Stimulated activated CD4-positive, alpha-beta T cell treated with anti-CD3 and anti-CD28 coated beads, Interleukin-1b, Interleukin-23, amount 100 ng/mL, for 48 hours (primary cell): ENCODE measurements at regions not wholly inside any gene's neighbourhood (a gene's known extent, or its start where the extent isn't known, plus 50 kb on each side); places are given as distances from the start of the nearest gene placed in this dataset.

Source experiments
- DNase-seq: peaks from one replicate; pipeline ENCODE4 v3.0.0-alpha.2; 2020

DNA sequence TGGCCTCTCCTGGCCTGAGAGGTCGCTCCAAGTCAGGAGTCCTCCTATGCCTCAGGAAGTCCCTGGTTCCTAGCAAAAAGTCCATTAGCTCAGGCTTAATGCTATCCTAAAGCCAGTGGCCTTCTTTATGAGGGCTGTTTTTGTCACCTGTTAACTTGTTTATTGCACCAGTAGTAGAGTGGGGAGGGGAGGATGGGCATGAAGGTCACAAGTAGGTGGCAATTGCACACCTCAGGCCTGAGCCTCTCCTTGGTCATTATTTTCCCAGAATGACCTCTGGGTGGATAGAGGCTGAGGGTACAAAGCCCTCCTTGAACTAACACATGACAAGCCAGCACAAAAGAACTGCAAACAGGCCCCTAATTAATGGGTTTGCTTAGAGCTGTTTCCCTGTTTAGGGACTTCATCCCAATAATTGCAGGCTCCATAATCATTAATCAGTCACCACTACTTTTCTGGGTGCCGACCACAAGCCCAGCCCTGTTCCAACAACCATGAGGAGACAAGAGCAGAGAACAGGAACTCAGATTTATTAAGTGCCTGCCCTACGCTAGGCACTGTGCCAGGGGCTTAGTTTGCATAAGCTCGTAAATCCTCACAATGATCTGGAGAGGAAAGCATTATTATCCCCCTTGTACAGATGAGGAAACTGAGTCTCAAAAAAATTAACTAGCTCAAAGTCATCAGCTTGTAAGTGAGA lies 123.0 kb upstream of the PKDCC start:
- DNase-seq: no peak

DNA sequence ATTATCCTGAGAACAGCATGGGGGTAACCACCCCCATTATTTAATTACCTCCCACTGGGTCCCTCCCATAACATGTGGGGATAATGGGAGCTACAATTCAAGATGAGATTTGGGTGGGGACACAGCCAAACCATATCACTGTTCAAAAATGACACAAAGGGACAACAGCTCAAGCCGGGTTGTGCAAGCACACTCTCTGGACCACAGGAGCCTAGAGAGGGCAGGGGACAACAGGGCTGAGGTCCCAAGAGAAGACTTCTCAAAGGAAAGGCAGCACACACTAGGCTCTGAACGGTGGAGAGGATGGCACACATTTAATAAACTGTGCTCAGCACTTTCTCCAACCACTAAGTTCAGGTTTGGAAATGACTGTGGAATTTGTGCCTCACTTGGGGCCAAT lies 122.1 kb upstream of the PKDCC start:
- DNase-seq: no peak

DNA sequence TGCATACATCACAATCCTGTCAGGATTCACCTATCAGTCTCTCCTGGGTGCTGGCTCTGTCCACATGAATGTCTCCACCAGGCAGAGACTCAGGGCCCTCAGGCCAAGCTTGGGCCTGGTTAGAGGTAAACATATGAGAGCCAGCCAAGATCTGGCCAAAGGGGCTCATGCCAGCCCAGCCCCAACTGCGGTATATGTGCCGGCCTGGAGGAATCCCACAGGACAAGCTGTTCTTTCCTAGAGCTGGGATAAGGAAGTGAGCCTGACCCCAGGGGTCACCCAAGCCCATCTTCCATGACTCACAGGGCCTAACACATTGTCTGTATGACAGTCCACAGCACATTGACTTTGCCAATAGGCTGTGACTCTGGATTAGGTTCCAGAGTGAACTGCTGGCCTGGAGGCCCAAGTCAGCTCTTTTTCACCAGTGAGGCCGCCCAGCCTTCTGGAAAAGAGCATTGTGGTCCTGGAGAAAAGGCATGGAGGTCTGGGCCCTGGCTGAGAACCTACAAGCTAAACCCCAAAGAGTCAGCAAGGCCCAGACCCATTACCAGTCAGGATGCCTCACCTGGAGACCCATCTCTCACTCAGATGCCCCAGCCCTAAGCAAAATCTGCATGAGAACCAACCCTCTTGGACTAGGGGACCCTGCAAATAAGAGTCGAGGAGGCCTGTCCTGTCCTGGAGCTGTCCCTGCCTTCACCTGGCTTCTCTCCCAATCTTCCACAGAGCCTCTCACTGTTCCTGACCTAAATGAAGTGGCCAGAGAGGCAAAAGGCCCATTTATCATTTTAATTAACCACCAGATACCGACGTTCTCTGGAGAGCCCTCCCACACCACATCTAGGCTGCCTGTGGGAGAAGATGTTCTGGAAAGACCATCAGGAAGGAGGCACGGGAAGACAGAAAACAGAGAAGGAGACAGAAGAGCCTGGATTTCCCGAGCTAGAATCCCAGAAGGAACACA lies 120.9 kb upstream of the PKDCC start:
- no peak for DNase-seq

DNA sequence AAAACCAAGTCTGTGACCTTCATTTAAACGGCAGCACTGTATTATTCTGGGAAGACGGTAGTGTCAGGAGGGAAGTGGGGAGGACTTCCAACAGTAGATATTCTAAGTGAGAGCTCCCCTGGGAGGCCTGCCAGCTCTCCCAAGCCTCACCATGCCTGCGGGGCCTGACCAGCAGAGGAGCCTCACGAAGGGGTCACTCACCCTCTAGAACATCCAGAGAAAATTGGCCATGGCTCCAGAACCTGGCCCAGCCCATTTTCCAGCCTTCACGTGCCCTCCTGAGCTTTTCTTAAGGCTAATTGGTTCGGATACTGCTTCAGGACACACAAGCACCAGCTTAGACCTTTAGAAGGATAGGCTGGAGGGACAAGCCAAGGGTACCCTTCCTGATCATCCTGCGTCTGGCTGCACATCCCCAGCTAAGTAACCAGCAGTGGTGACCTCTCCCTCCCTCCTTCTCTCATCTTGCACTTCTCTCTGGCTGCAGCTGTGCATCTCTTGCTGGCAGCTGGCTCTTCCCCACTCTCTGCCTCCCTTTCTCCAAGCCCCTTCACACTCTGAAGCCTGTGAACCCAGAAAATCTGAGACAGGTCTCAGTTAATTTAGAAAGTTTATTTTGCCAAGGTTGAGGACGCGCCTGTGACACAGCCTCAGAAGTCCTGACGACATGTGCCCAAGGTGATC lies 120.1 kb upstream of the PKDCC start:
- DNase-seq: no peak

DNA sequence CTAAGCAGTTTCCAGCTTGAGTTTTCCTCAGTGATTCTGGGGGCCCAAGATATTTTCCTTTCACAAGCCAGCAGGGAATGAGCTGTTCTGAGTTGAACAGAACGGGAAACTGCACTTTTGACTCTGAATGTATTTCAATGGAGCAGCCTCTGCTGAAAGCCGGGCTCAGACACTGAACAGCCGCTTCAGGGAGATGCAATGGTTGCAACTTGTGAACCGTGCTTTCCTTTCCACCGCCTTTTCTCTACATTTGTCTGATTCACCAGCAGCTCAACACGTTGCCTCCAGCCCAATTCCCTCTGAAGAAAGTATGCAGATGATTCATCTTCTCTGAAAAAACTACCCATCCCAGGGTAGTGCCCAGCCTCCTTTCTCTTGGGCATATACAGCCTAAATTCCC lies 119.3 kb upstream of the PKDCC start:
- DNase-seq: no peak

DNA sequence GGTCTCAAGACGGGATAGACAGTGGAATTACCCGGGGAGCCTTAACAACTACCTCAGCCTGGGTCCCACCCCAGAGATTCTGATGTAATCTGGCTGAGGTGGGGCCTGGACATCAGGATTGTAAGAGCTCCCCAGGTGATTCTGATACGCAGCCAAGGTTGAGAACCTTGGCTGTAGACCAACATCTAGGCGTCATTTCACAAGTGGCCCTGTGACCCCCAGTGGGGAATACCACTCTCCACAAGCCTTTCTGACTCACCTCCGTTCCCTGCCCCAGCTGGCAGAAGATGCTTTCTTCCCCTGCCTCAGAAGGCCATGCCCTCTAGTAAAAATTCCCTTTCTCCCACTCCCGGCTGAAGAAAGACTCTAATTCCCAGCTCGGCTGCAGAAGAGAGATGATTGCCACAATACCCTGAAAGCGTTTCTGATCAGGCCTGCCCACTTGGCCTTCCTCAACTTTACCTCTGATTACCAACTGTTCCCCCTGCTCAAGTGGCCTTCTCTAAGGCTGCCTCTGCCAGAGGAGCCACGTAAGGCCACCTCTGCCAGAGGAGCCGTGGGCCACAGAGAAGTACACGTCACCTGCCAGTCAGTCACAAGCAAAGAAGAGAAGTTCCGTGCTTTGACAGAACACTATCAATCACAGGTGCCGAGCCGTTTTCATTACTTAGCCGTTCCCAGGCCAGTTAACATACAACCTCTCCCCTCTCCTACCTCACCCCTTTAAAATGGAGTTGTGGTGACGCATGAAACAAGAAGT lies 116.8 kb upstream of the PKDCC start:
- DNase-seq: no peak

DNA sequence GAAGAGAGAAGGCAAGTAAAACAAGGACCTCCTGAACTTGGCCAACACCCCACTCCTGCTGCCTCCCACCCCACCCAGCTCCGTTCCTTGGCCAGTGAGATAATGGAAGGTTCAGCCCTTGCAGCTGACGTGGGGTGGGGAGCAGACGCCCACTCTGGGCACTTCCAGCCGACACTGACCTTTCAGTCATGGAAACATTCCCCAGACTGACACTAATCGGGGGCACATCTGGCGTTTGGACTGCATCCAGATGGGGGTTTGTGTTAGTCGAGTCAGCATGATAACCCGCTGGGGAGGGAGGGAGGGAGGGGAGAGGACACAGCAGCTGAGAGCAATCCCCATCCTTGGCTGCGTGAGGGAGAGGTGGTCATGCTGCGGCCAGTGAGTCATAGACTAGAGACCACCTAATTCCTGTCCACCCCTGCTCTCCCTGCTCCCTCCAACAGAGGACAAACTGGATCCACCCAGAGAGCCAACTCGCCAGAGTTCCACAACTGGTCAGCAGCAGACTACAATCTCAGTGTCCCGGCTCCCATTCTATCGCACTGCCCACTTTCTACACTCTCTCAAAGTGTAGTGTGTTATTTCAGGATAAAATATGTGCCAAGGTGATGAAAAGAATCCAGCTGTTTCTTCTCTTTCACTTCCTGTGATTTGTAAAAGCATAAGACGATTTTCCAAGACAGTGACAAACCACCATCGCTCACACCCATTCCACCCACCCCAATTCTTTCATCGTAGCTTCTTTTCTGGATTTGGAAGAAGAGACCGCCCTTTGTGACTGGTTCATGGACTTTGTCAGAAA lies 115.4 kb upstream of the PKDCC start:
- no peak for DNase-seq

DNA sequence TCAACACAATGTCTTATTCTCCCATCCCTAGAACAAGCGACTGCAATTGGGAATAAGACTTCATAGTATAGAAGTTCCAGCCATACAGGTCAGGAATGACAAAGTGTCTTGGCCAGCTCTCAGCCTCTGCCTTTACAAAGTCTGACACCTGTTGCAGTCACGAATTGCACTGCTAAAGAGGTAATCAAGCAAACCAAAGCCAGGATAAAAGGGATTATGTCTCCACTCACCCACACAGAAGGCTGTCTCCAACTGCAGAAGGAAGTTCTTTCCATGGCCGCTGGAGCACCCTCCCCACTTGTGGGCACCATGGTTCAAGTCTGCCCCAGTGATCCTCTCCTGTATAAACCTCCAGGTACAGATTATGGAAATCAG lies 114.8 kb upstream of the PKDCC start:
- no peak for DNase-seq

DNA sequence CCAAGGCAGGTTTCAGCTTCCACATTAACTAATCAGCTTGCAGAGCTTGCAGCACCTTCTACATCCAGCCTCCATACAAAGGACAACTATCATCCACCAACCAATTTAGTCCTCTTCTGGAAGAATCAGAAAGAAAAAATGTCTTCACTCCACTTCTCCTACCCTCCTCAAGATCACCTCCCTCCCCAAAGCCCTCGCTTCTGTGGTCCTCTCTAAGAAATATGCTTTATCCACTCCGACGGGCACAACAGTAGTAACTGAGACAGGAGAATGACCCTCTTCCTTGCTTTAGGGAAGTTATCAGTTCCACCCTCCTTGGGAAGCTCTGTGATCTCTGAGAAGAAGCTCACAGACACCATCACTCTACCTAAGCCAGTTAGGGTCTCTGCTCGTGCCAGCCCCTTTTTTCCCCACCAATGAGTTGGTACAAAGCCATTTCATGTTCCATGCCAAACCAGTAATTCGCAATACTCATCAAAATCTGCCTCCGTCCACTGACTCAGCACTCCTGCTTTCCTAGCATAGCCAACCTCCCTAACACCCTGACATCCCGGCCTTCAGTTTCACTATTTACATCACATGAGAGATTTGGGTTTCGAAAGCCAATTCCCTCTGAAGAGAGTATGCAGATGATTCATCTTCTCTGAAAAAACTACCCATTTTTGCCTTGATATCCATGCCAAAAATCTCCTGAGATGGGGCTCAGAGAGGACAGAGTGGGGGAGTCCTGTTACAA lies 114.1 kb upstream of the PKDCC start:
- no peak for DNase-seq

DNA sequence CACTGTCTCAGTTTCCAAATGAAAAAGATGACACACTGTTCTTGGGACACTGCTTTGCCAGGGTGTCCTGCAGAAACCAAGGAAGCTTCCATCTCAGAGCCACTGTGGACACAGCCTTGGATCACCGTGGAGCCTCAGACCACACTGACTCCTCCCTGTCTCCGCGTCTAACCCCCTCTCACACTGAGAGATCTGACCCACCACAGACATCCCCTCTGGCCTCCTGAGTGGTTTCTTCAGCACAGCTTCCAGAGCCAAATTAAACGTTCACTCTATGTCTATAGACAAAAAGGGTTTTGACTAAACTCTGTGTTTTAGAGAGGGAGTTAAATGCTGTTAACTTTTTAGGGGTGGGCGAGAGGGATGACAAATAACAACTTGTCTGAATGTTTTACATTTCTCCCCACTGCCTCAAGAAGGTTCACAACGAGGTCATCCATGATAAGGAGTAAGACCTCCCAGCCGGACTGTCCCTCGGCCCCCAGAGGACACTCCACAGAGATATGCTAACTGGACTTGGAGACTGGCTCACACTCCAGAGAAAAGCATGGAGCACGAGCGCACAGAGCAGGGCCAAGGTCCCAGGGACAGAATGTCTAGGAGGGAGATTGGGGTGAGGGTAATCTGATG lies 113.4 kb upstream of the PKDCC start:
- no peak for DNase-seq

DNA sequence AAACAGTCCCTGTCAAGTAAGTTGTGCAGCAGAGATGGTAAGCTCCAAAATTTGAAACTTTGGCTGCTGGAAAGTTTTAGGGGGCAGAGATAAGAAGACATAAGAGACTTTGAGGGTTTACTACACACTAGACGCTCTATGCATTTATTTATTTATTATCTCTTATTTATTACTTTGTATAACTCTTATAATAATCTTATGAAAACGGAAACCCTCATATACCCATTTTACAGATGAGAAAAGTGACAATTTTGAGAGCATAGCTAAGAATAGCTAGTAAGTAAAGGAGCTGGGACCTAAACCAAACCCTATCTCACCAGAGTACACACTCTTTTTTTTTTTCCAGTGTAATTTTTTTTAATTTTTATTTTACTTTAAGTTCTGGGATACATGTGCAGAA lies 112.8 kb upstream of the PKDCC start:
- no peak for DNase-seq

DNA sequence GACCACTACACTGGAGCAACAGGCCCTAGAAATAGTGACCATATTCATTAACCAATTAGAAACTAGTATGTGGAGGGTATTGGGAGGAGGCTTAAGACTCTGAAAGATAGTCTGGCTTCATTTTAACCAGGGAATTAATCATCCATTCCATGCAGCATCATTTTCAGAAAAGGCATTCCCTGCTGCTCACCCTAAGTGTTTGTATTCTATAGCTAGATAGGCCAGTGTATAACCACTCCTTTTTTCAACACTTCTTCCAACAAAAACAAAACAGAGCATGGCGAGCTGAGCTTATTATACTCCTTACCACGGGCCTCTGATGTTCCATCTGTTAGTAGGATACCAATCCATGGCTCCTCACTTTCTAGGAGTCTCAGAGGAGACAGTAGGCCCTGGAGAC lies 112.0 kb upstream of the PKDCC start:
- DNase-seq: no peak

DNA sequence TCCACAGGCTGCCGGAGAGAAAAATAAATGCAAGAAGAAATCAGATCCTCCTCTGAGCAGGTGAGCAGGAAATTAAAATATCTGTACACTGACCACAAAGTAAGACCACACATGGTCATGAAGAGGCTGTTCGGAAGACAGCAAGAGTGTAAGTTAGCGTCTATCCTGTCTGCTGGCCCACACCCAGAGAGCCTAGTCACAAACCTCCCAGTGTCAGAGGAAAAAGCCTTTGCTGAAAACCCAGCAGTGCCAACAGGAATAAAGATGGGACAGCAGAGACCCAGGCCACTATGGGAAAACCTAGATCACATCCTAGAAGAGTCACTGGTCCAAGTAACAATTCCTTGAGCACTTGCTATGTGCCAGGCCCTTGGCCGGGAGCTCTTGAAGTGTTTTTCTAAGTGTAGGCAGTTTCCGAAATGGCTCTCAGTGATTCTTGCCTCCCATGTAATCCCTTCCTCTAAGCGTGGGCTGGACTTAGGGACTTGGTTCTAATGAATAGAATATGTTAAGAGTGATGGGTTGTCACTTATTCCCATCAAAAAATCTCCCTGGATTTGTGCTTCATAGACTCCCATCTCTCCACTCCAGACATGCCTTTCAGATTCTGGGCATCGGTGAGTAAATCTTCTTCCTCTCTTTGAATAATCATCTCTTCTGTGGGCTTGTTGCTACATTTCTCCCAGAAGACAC lies 110.9 kb upstream of the PKDCC start:
- no peak for DNase-seq

DNA sequence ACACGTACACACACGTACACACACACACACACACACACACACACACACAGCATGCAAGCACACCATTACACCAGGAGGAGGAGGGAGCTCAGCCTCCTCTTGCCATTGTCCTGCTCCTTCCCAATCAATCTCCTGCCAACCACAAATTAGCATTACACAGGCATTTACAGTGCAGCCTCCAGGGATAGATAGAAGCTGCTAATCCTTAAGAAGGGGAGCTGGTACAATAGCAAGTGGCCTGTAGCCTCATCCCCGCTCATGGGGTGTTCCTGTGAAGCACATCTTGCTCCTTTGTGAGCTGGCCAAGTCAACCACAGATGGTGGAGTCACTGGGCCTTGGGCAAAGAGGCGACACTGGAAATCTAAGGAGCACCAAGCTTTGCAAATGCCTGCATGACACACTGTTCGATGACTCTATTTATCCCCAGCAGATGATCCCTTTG lies 110.3 kb upstream of the PKDCC start:
- no peak for DNase-seq

DNA sequence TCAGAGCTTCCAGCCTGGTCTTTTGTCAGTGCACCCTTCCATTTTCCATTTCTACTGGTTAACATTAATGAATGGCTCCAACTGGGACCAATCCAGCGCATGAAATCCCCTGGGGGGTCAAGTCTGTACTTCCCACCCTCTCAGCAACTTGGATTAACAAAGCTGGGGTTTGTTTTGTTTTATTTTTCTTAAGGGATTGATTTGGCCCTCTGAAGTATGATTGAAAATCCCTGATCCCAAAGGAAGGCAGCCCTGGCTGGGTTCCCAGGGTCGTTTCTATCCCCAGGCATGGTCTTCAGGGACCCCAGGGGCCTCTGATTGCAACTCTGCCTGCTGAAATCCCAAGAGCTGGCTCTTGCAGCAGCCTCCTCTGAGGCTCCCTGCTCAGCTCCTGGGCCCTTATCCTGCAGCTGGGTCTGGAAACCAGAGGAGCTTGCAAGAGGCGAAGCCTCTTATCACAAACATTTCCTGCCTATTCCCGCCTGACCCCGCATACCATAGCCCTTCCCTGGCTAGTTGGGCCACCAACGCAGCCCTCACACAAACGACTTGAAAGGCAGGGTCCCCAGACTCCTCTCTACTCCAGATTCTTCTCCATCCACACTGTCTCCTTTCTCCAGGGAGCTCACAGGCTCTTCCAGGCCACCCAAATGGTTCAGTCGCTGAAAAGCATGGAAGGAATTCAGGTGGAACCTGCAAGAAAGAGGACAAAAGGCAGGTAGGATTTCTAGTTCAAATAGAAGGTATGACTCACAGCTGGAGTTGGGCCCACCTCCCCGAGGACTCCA lies 109.7 kb upstream of the PKDCC start:
- no peak for DNase-seq

DNA sequence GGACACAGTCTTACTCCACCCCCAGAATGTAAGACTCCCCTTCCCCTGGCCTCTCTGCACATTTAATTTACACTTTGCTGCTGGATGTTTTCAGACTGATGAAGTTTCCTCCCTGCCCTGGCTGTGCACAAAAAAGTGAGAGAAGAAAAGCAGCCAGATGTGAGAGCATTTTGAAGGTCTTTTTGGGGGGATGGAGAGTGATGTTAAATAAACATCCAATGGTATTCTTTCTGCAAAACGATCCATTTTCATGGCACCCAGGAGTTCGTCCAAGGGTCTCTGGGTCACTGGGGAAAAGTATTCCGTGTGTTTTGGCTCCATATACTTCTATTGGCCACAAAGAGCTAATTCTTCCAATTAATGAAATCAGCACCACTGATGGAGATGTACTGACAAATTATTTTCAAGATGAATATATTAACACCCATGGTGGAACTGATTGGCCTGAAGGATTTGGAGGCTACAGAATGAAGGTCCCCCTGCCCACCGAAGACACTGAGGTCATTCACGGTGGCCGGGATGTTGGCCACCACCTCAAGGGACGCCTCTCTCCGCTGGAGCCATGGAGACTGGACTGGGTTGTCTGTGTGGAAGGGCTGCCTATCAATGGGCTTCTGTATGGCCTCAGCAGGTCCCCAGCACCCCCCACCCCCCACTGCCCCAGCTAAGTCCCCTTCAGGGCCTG lies 107.6 kb upstream of the PKDCC start:
- no peak for DNase-seq

DNA sequence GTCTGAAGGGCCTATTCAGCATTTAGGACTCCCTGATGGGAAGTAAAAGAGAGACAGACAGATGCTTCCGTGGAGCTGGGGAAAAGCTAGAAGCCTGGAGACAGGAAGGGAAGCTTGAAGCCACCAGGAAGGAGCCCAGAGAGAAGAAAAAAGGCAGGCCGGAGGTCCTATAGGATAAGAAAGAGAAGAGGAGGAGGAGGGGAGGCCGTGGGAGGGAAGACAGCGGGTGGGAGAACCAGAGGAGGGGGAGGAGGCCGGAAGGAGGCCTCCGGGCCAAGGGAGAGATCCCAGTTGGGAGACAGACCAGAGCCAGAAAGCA lies 107.1 kb upstream of the PKDCC start:
- no peak for DNase-seq

DNA sequence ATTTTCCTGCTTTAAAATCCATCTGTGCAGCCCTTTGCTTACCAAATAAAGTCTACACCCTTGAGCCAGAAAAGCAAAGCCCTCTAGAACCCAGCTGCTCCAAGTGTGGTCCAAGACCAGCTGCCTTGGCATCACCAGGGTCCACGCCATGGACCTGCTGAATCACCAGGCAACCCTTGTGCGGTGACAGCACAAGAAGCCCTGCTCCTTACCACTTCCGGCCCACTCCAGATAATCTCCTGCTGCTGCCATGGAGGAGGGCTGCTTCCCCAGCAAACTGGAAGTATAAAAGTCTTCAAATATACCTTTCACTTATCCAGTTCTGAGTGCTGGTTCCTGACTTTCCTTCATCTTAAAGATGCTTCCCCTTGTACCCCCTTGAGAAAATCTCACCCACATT lies 106.0 kb upstream of the PKDCC start:
- DNase-seq: no peak

DNA sequence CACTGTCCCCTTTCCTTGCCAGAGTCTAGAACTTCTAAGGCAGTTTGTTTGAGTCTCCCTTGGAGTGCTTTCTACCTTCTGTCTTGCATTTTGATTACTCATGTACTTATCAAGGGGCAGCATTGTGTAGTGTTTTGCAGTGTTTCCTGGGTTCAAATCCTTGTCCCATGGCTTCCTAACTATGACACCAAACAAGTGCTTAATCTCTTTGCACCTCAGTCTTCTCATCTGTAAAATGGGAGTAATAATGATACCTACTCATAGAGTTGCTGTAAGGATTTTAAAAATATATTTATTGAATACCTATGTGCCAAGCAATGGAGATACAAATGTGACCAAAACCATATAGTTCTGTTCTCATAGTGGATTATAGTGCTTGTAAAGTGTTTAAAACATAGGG lies 105.5 kb upstream of the PKDCC start:
- DNase-seq: no peak
